IMR-90 (cell line): ENCODE measurements at regions not wholly inside any gene's neighbourhood (a gene's known extent, or its start where the extent isn't known, plus 50 kb on each side); places are given as distances from the start of the nearest gene placed in this dataset.

Source experiments
- ATAC-seq: fragments of 200-7000 bp; cut with Tn5 transposase; 2 replicates; pipeline ENCODE4 v1.9.1; 2020; ENCODE audit warnings: low read depth, mild to moderate bottlenecking, moderate library complexity
- BruUV-seq: library from RNA; stranded (reverse); fragments of 400-500 nt; replicated peaks from 2 replicates; lab custom pipeline; 2021; lab: Mats Ljungman, UMichigan
- CTCF ChIA-PET: fragments of 300-600 bp; formaldehyde crosslinking; extraction: SDS; loops from one replicate; lab custom pipeline; 2021; ENCODE audit warnings: antibody characterized with exemption; lab: Yijun Ruan, JAX
- POLR2A ChIA-PET: fragments of 300-600 bp; sonication (Branson Sonifier 250); formaldehyde crosslinking; loops from one replicate; lab custom pipeline; 2022; ENCODE audit warnings: antibody characterized with exemption; ENCODE audit not compliant: unreplicated experiment; lab: Charles Lee
- DNase-seq: peaks from one replicate; pipeline ENCODE4 v3.0.0; 2013
- H2AFZ ChIP-seq: replicated peaks from 2 replicates; pipeline ENCODE3; 2013; ENCODE audit warnings: low read length, mild to moderate bottlenecking; ENCODE audit not compliant: poor library complexity
- H2AK5ac ChIP-seq: 2 replicates; pipeline ENCODE4 v1.6.1; 2013; ENCODE audit warnings: low read depth, low read length, inconsistent platforms
- H2AK9ac ChIP-seq: replicated peaks from 2 replicates; pipeline ENCODE3; 2013; ENCODE audit warnings: mild to moderate bottlenecking, low read depth, low read length, moderate library complexity; ENCODE audit not compliant: poor library complexity
- H2BK120ac ChIP-seq: 2 replicates; pipeline ENCODE4 v1.6.1; 2013; ENCODE audit warnings: low read depth, low read length, inconsistent platforms
- H2BK15ac ChIP-seq: 3 replicates; pipeline ENCODE4 v1.6.1; 2013; ENCODE audit warnings: low read depth, low read length, inconsistent platforms
- H2BK20ac ChIP-seq: 2 replicates; pipeline ENCODE4 v1.6.1; 2013; ENCODE audit warnings: low read depth, mild to moderate bottlenecking, inconsistent platforms, low read length, moderate library complexity
- H2BK5ac ChIP-seq: 2 replicates; pipeline ENCODE4 v1.6.1; 2013; ENCODE audit warnings: mild to moderate bottlenecking, low read depth, low read length, inconsistent platforms; ENCODE audit not compliant: poor library complexity, severe bottlenecking
- H3K14ac ChIP-seq: replicated peaks from 2 replicates; pipeline ENCODE4 v1.6.1; 2013; ENCODE audit warnings: low read depth, low read length, inconsistent platforms
- H3K18ac ChIP-seq: 2 replicates; pipeline ENCODE4 v1.6.1; 2013; ENCODE audit warnings: low read depth, low read length, control low read depth
- H3K23ac ChIP-seq: 2 replicates; pipeline ENCODE4 v1.6.1; 2013; ENCODE audit warnings: low read depth, low read length, inconsistent platforms
- H3K27ac ChIP-seq: 2 replicates; pipeline ENCODE4 v1.5.1; 2013; ENCODE audit warnings: mild to moderate bottlenecking, control low read depth, low read length; ENCODE audit not compliant: insufficient read depth
- H3K27me3 ChIP-seq: 2 replicates; pipeline ENCODE4 v1.6.1; 2013; ENCODE audit warnings: low read length; ENCODE audit not compliant: control insufficient read depth, insufficient read depth
- H3K36me3 ChIP-seq: 2 replicates; pipeline ENCODE4 v1.6.1; 2013; ENCODE audit warnings: low read length, mixed read lengths; ENCODE audit not compliant: control insufficient read depth, insufficient read depth
- H3K4ac ChIP-seq: 2 replicates; pipeline ENCODE4 v1.6.1; 2013; ENCODE audit warnings: low read depth, low read length, inconsistent platforms
- H3K4me1 ChIP-seq: 2 replicates; pipeline ENCODE4 v1.6.1; 2013; ENCODE audit warnings: low read length, mixed read lengths; ENCODE audit not compliant: control insufficient read depth, insufficient read depth
- H3K4me2 ChIP-seq: 2 replicates; pipeline ENCODE4 v1.6.1; 2013; ENCODE audit warnings: low read depth, mild to moderate bottlenecking, control low read depth, low read length, moderate library complexity
- H3K4me3 ChIP-seq: 2 replicates; pipeline ENCODE4 v1.5.1; 2013; ENCODE audit warnings: low read depth, mild to moderate bottlenecking, control low read depth, low read length, moderate library complexity; ENCODE audit not compliant: insufficient read depth
- H3K56ac ChIP-seq: 2 replicates; pipeline ENCODE4 v1.6.1; 2013; ENCODE audit warnings: low read length, inconsistent platforms; ENCODE audit not compliant: insufficient read depth; ENCODE audit errors: extremely low read depth
- H3K79me1 ChIP-seq, 2 experiments: 2 replicates each; pipeline ENCODE4 v1.6.1; 2013; ENCODE audit warnings: low read length in 2 of 2, inconsistent platforms in 1 of 2, low read depth in 1 of 2
- H3K9ac ChIP-seq: 2 replicates; pipeline ENCODE4 v1.6.1; 2013; ENCODE audit warnings: low read depth, low read length, control low read depth
- H3K9me1 ChIP-seq: 2 replicates; pipeline ENCODE4 v1.6.1; 2013; ENCODE audit warnings: low read length, inconsistent platforms; ENCODE audit not compliant: insufficient read depth
- H3K9me3 ChIP-seq: 2 replicates; pipeline ENCODE4 v1.6.1; 2013; ENCODE audit warnings: low read length; ENCODE audit not compliant: control insufficient read depth, insufficient read depth
- H4K20me1 ChIP-seq: 2 replicates; pipeline ENCODE4 v1.6.1; 2013; ENCODE audit warnings: low read length, inconsistent platforms; ENCODE audit not compliant: insufficient read depth
- H4K5ac ChIP-seq: 2 replicates; pipeline ENCODE4 v1.6.1; 2013; ENCODE audit warnings: mild to moderate bottlenecking, low read depth, low read length, control low read depth
- H4K8ac ChIP-seq, 2 experiments: 2 replicates each; pipeline ENCODE4 v1.6.1; 2013; ENCODE audit warnings: low read depth in 2 of 2, low read length in 2 of 2, control low read depth in 1 of 2, inconsistent platforms in 1 of 2
- H4K91ac ChIP-seq: 2 replicates; pipeline ENCODE4 v1.6.1; 2013; ENCODE audit warnings: low read depth, low read length, inconsistent platforms; ENCODE audit not compliant: insufficient read depth
- BHLHE40 ChIP-seq: fragments of 150-350 bp; IDR thresholded peaks from 2 replicates; pipeline ENCODE4 v1.6.1; 2016; ENCODE audit warnings: mild to moderate bottlenecking, low read depth, low read length
- ELK1 ChIP-seq: fragments of 150-350 bp; IDR thresholded peaks from 2 replicates; pipeline ENCODE4 v1.6.1; 2016; ENCODE audit warnings: low read depth, mild to moderate bottlenecking, low read length, moderate library complexity, borderline replicate concordance
- MAFK ChIP-seq: IDR thresholded peaks from 2 replicates; pipeline ENCODE4 v1.6.1; 2012; ENCODE audit warnings: low read depth, low read length, improper control_type of control experiment
- POLR2A ChIP-seq: IDR thresholded peaks from 2 replicates; pipeline ENCODE4 v1.6.1; 2012; ENCODE audit warnings: mild to moderate bottlenecking, low read depth, low read length
- RAD21 ChIP-seq: IDR thresholded peaks from 2 replicates; pipeline ENCODE4 v1.6.1; 2012; ENCODE audit warnings: low read length, improper control_type of control experiment
- RFX5 ChIP-seq: IDR thresholded peaks from 2 replicates; pipeline ENCODE4 v1.8.0; 2012; ENCODE audit warnings: low read depth, mild to moderate bottlenecking, low read length, moderate library complexity
- USF2 ChIP-seq: fragments of 150-350 bp; IDR thresholded peaks from 2 replicates; pipeline ENCODE4 v1.6.1; 2017; ENCODE audit warnings: mild to moderate bottlenecking, antibody characterized with exemption, low read length, low read depth
- WGBS, 2 experiments: methylation state at CpG; one replicate each; pipeline versions ENCODE4 v1.1.5 to v1.1.7; 2013; ENCODE audit warnings: missing lambda C conversion rate in 2 of 2; ENCODE audit not compliant: insufficient read length in 1 of 2; ENCODE audit errors: extremely low coverage in 2 of 2; 5-methylcytosine and 5-hydroxymethylcytosine counted together
- dilution Hi-C: fragments of 300-500 bp; cut with HindIII; formaldehyde crosslinking; loops from one replicate; pipeline ENCODE4 v1.14.3; 2018; ENCODE audit warnings: low sequenced_read_pairs; ENCODE audit not compliant: unreplicated experiment
- in situ Hi-C: fragments of 300-500 bp; cut with MboI; formaldehyde crosslinking; loops from 3 replicates; pipeline ENCODE4 v1.14.3; 2019; ENCODE audit warnings: low sequenced_read_pairs, inconsistent platforms, mixed read lengths
- intact Hi-C: fragments of 100-400 bp; cut with micrococcal nuclease; formaldehyde crosslinking; loops from 2 replicates; pipeline ENCODE4 v1.10.0; 2022

- intact Hi-C loops (no loop called here), in situ Hi-C loops (no loop called here), dilution Hi-C loops (no loop called here)
- H3K23ac ChIP-seq: no peak overlapping the region
- H4K8ac ChIP-seq: no peak overlapping the region
- no peak overlapping the region for H3K18ac ChIP-seq
- no peak overlapping the region for H3K4ac ChIP-seq
- H2BK120ac ChIP-seq: no peak overlapping the region
- POLR2A ChIA-PET: no interaction called here
- H4K5ac ChIP-seq: no peak overlapping the region
- CTCF ChIA-PET: no interaction called here
- no peak overlapping the region for H4K91ac ChIP-seq
- H3K4me2 ChIP-seq: no peak overlapping the region
- H3K9ac ChIP-seq: no peak overlapping the region
- H3K36me3 ChIP-seq: no peaks in the 10 kb centered on the region
- no peak overlapping the region for H3K14ac ChIP-seq
- H3K9me3 ChIP-seq: no peaks in the 10 kb centered on the region
- H2AK9ac ChIP-seq: no peak overlapping the region
- no peak overlapping the region for H2AFZ ChIP-seq
- no peak overlapping the region for H3K27ac ChIP-seq
- peaks cover 41% of the 10 kb centered on the region for H3K27me3 ChIP-seq
- no peak overlapping the region for H2BK20ac ChIP-seq
- H3K56ac ChIP-seq: no peak overlapping the region
- 90% methylated on average over 3 of the region's 20 CpGs; no CpG with 5 or more reads in 1 of the 2 experiments for WGBS, 2 experiments
- H2BK5ac ChIP-seq: no peak overlapping the region
- no peak for TF ChIP-seq RAD21
- TF ChIP-seq RFX5: no peak
- TF ChIP-seq ELK1: no peak
- no peak for TF ChIP-seq POLR2A
- TF ChIP-seq USF2: no peak
- no peak for TF ChIP-seq MAFK
- TF ChIP-seq BHLHE40: no peak
- no peaks in the 10 kb centered on the region for H3K79me1 ChIP-seq
- no peak overlapping the region for H3K4me3 ChIP-seq
- no TSS peak for BruUV-seq
- H2AK5ac ChIP-seq: no peak overlapping the region
- H2BK15ac ChIP-seq: no peak overlapping the region
- no peaks in the 10 kb centered on the region for H3K9me1 ChIP-seq
- no peak for DNase-seq
- no peaks in the 10 kb centered on the region for H4K20me1 ChIP-seq
- no peaks in the 10 kb centered on the region for H3K4me1 ChIP-seq
- ATAC-seq: no peak
Observed at GRCh38 chr3:127088511-127089351, 104.2 kb upstream of the PRR23E start.
